SU-DHL-6 (cell line): ENCODE measurements at regions not wholly inside any gene's neighbourhood (a gene's known extent, or its start where the extent isn't known, plus 50 kb on each side); places are given as distances from the start of the nearest gene placed in this dataset.

Source experiments
- H2AFZ ChIP-seq: fragments of 200-600 bp; sonication (generic); 2 replicates; pipeline ENCODE4 v1.6.1; 2014; ENCODE audit warnings: low read depth, mild to moderate bottlenecking, moderate library complexity, mixed read lengths, antibody characterized with exemption, low read length; ENCODE audit not compliant: severe bottlenecking
- H3F3A ChIP-seq: fragments of 200-600 bp; shearing (Covaris generic); 2 replicates; pipeline ENCODE4 v1.6.0; 2016; ENCODE audit warnings: antibody characterized with exemption, mild to moderate bottlenecking; ENCODE audit not compliant: insufficient read depth
- H3K27ac ChIP-seq: fragments of 200-600 bp; sonication (generic); 2 replicates; pipeline ENCODE4 v1.5.1; 2016; ENCODE audit warnings: low read depth, mild to moderate bottlenecking, low read length, moderate library complexity, mixed read lengths
- H3K27me3 ChIP-seq: fragments of 200-600 bp; sonication (generic), shearing (Covaris generic); 2 replicates; pipeline ENCODE4 v1.6.0; 2014; ENCODE audit warnings: mild to moderate bottlenecking, low read length
- H3K36me3 ChIP-seq: fragments of 200-600 bp; sonication (generic); 2 replicates; pipeline ENCODE4 v1.6.1; 2014; ENCODE audit warnings: mild to moderate bottlenecking, low read length, mixed read lengths
- H3K4me2 ChIP-seq: fragments of 300-600, 200-600 bp; shearing (Covaris generic), sonication (generic); 2 replicates; pipeline ENCODE4 v1.6.0; 2014; ENCODE audit warnings: low read length, low read depth, mild to moderate bottlenecking; ENCODE audit not compliant: poor library complexity, severe bottlenecking
- H3K4me3 ChIP-seq: fragments of 200-600 bp; sonication (generic); 2 replicates; pipeline ENCODE4 v1.5.1; 2014; ENCODE audit warnings: antibody characterized with exemption, low read length, mild to moderate bottlenecking, mixed read lengths; ENCODE audit not compliant: insufficient read depth, poor library complexity, severe bottlenecking
- H3K79me2 ChIP-seq: fragments of 200-600 bp; sonication (generic); 2 replicates; pipeline ENCODE4 v1.6.1; 2014; ENCODE audit warnings: mild to moderate bottlenecking, low read length, moderate library complexity; ENCODE audit not compliant: insufficient read depth
- H3K9ac ChIP-seq: fragments of 200-600 bp; sonication (generic); 2 replicates; pipeline ENCODE4 v1.7.0; 2014; ENCODE audit warnings: mild to moderate bottlenecking, low read length
- H3K9me2 ChIP-seq: fragments of 200-600 bp; sonication (generic); replicated peaks from 2 replicates; pipeline ENCODE4 v1.6.1; 2014; ENCODE audit warnings: low read length; ENCODE audit not compliant: insufficient read depth
- H3K9me3 ChIP-seq: fragments of 200-600 bp; sonication (generic); 2 replicates; pipeline ENCODE4 v1.6.1; 2014; ENCODE audit warnings: low read length, mixed read lengths; ENCODE audit not compliant: insufficient read depth
- H4K20me1 ChIP-seq: fragments of 200-600 bp; sonication (generic); 2 replicates; pipeline ENCODE4 v1.6.1; 2014; ENCODE audit warnings: low read depth, mild to moderate bottlenecking, antibody characterized with exemption, low read length, moderate library complexity, mixed read lengths
- EZH2phosphoT487 ChIP-seq: fragments of 200-600 bp; sonication (generic), shearing (Covaris generic); conservative IDR thresholded peaks from 2 replicates; pipeline ENCODE4 v1.6.1; 2018; ENCODE audit warnings: mild to moderate bottlenecking, antibody characterized with exemption, low read length, moderate library complexity, mixed read lengths
- TF ChIP-seq, protein P1 (sequence below): fragments of 200-600 bp; sonication (generic); IDR thresholded peaks from one replicate; pipeline ENCODE4 v1.5.1; 2017; ENCODE audit warnings: antibody characterized with exemption, mild to moderate bottlenecking, low read length, moderate library complexity; ENCODE audit not compliant: insufficient read depth, poor library complexity, severe bottlenecking

DNA sequence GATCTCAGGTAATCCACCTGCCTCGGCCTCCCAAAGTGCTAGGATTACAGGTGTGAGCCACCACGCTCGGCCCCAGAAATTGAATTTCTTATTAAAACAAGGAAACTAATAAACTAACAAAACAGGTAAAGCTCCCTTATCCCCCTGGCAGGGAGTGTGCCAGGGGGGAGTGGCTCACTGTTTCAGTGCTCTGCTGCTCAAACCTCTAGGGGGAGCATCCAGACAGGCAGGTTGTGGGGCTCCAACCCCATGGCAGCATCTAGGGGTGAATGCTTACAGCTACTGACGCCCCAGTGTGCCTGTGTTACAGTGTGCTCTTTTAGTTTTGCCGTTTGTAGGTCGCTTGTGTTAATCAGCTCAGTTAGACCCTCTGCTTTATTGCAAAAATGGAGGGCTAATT, 605.0 kb downstream of the GABRG1 start:
- Histone ChIP-seq H3K36me3 (no peaks in the 10 kb centered on the region), H2AFZ (no peak overlapping the region), H3K4me2 (no peak overlapping the region), H3K27ac (no peak overlapping the region), H3K79me2 (no peaks in the 10 kb centered on the region), H4K20me1 (no peaks in the 10 kb centered on the region), H3K9ac (no peak overlapping the region), H3K9me2 (no peaks in the 10 kb centered on the region), H3K9me3 (peaks cover 4% of the 10 kb centered on the region; the same call in 1 of the 2 replicates), H3F3A (no peaks in the 10 kb centered on the region), H3K27me3 (no peaks in the 10 kb centered on the region), H3K4me3 (no peak overlapping the region)
- TF ChIP-seq EZH2phosphoT487: no peak

DNA sequence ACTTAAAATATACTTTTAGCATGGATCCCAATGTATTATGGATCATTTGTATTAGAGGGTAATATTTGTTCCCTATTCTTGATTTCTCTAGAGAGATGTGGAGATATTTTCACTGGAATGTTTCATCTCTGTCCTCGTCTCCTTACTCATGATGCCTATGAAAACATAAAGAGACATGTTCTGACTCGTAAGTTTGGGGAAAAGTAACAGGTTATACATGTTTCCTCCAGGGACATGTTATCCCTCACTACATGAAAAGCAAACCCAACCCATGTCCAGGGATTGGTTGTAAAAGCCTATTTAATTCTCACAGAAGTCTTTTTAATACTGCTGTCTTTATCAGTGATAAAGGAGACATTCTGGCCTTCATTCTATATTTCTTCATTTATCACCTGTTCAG, 621.4 kb downstream of the GABRG1 start:
- H3K4me2 ChIP-seq: no peak overlapping the region
- H3K9me3 ChIP-seq: no peaks in the 10 kb centered on the region
- H3K36me3 ChIP-seq: no peaks in the 10 kb centered on the region
- no peak overlapping the region for H3K27ac ChIP-seq
- TF ChIP-seq, protein P1, sequence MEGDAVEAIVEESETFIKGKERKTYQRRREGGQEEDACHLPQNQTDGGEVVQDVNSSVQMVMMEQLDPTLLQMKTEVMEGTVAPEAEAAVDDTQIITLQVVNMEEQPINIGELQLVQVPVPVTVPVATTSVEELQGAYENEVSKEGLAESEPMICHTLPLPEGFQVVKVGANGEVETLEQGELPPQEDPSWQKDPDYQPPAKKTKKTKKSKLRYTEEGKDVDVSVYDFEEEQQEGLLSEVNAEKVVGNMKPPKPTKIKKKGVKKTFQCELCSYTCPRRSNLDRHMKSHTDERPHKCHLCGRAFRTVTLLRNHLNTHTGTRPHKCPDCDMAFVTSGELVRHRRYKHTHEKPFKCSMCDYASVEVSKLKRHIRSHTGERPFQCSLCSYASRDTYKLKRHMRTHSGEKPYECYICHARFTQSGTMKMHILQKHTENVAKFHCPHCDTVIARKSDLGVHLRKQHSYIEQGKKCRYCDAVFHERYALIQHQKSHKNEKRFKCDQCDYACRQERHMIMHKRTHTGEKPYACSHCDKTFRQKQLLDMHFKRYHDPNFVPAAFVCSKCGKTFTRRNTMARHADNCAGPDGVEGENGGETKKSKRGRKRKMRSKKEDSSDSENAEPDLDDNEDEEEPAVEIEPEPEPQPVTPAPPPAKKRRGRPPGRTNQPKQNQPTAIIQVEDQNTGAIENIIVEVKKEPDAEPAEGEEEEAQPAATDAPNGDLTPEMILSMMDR: no peak
- no peak for TF ChIP-seq EZH2phosphoT487
- no peaks in the 10 kb centered on the region; the same call in none of the 2 replicates for H3K9me2 ChIP-seq
- H3K27me3 ChIP-seq: no peaks in the 10 kb centered on the region
- H3K9ac ChIP-seq: no peak overlapping the region
- H2AFZ ChIP-seq: no peak overlapping the region
- no peaks in the 10 kb centered on the region for H3F3A ChIP-seq
- H3K79me2 ChIP-seq: no peaks in the 10 kb centered on the region
- H3K4me3 ChIP-seq: no peak overlapping the region
- no peaks in the 10 kb centered on the region for H4K20me1 ChIP-seq

DNA sequence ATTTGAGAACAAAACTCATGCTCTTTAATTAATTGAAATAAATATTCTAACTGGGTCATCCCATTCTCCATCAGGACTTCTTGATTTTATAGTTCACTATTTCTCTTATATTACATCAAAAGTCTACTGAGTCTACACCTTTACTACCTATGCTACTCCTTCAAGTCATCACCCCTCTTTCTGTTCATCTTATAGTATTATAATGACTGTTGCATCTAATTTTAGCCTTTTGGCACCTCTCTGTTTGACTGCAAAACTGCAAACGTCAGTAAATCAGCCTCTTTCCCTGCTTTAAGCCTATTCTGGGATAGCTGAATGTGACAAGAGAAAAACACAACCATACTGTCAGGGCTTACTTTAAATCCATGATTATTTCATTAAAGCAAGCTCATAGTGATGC, 639.1 kb downstream of the GABRG1 start:
- no peaks in the 10 kb centered on the region for H3K9me2 ChIP-seq
- no peaks in the 10 kb centered on the region for H3K27me3 ChIP-seq
- H3K4me3 ChIP-seq: no peak overlapping the region
- no peak overlapping the region for H3K4me2 ChIP-seq
- H4K20me1 ChIP-seq: no peaks in the 10 kb centered on the region
- H3F3A ChIP-seq: no peaks in the 10 kb centered on the region
- TF ChIP-seq, protein P1: no peak
- TF ChIP-seq EZH2phosphoT487: no peak
- no peak overlapping the region for H3K27ac ChIP-seq
- H3K36me3 ChIP-seq: no peaks in the 10 kb centered on the region
- no peak overlapping the region for H2AFZ ChIP-seq
- H3K9me3 ChIP-seq: no peaks in the 10 kb centered on the region
- no peak overlapping the region for H3K9ac ChIP-seq
- H3K79me2 ChIP-seq: no peaks in the 10 kb centered on the region

DNA sequence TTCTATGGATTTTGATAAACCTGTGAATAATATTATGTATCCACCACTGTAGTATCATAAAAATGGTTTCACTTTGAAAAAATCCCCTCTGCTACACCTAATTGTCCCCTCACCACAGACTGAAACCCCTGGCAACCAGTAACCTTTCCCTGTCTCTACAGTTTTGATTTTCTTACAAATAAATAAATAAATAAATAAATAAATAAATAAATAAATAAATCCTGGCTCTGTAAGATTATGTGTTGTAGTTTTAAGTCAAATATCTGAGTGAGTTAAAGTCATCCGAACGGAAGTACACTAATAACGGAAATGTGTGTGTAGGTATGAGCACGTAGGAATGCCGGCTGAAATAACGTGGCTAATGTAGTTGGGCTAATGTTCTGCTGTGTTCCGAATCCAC, 641.5 kb downstream of the GABRG1 start:
- Histone ChIP-seq H3K9me3 (no peaks in the 10 kb centered on the region), H3K9me2 (no peaks in the 10 kb centered on the region), H3K4me2 (no peak overlapping the region), H3K27me3 (no peaks in the 10 kb centered on the region), H2AFZ (no peak overlapping the region), H3K9ac (no peak overlapping the region), H3F3A (no peaks in the 10 kb centered on the region), H3K27ac (no peak overlapping the region), H3K36me3 (no peaks in the 10 kb centered on the region), H3K4me3 (no peak overlapping the region), H3K79me2 (no peaks in the 10 kb centered on the region), H4K20me1 (no peaks in the 10 kb centered on the region)
- TF ChIP-seq EZH2phosphoT487: no peak
- TF ChIP-seq, protein P1: no peak
